ENCODE measurements at regions not wholly inside any gene's neighbourhood (a gene's known extent, or its start where the extent isn't known, plus 50 kb on each side); places are given as distances from the start of the nearest gene placed in this dataset.

- no peak for DNase-seq (ENCODE audit: low read depth)
- no peak overlapping the region for H3K4me3 ChIP-seq (ENCODE audit: low read depth, low read length)
- TF ChIP-seq CTCF (IDR thresholded peaks at IDR 0.05; ENCODE audit: control insufficient read depth, extremely low read depth, insufficient read depth), result no peak
Observed at GRCh38 chr15:70442616-70443321, 320.6 kb downstream of the UACA start.

GRCh38 chr15:70442211-70442610, 321.1 kb downstream of the UACA start:
- DNase-seq (ENCODE audit: low read depth), result no peak
- H3K4me3 ChIP-seq (ENCODE audit: low read depth, low read length), result no peak overlapping the region
- TF ChIP-seq CTCF (IDR thresholded peaks at IDR 0.05; ENCODE audit: control insufficient read depth, extremely low read depth, insufficient read depth), result no peak

- DNase-seq (ENCODE audit: low read depth), result no peak
Observed at GRCh38 chr15:70440416-70441138, 322.8 kb downstream of the UACA start.

GRCh38 chr15:70439880-70440279, 323.5 kb downstream of the UACA start:
- H3K4me3 ChIP-seq (ENCODE audit: low read depth, low read length), result no peak overlapping the region
- TF ChIP-seq CTCF (IDR thresholded peaks at IDR 0.05; ENCODE audit: control insufficient read depth, extremely low read depth, insufficient read depth), result no peak
- no peak for DNase-seq (ENCODE audit: low read depth)

More at GRCh38 chr15:70440416-70441138, 322.8 kb downstream of the UACA start:
- TF ChIP-seq CTCF (IDR thresholded peaks at IDR 0.05; ENCODE audit: control insufficient read depth, extremely low read depth, insufficient read depth), result no peak
- no peak overlapping the region for H3K4me3 ChIP-seq (ENCODE audit: low read depth, low read length)

GRCh38 chr15:70439304-70439877, 324.0 kb downstream of the UACA start:
- no peak overlapping the region for H3K4me3 ChIP-seq (ENCODE audit: low read depth, low read length)
- DNase-seq (ENCODE audit: low read depth), result no peak
- TF ChIP-seq CTCF (IDR thresholded peaks at IDR 0.05; ENCODE audit: control insufficient read depth, extremely low read depth, insufficient read depth), result no peak

GRCh38 chr15:70438776-70439175, 324.6 kb downstream of the UACA start:
- DNase-seq (ENCODE audit: low read depth), result no peak
- no peak overlapping the region for H3K4me3 ChIP-seq (ENCODE audit: low read depth, low read length)
- no peak for TF ChIP-seq CTCF (IDR thresholded peaks at IDR 0.05; ENCODE audit: control insufficient read depth, extremely low read depth, insufficient read depth)
